Uterus (tissue), 3 donors: ENCODE measurements at regions not wholly inside any gene's neighbourhood (a gene's known extent, or its start where the extent isn't known, plus 50 kb on each side); places are given as distances from the start of the nearest gene placed in this dataset.
"Not testable (repeated sequence)": the region's sequence is repeated elsewhere in the genome, so short reads cannot be mapped to it uniquely, and the experiment has no call there.

Experiments
- DNase-seq, 2 donors: peaks; one replicate each; pipeline ENCODE4 v3.0.0-alpha.2; 2019 to 2020
- H3K27ac ChIP-seq, 2 donors: fragments of 200-600 bp; sonication (generic); 1 replicate in 1 of 2; 2 replicates in 1 of 2; pipeline ENCODE4 v1.5.1; 2016 to 2018
- H3K27me3 ChIP-seq, 2 donors: fragments of 200-600 bp; sonication (generic); one replicate each; pipeline ENCODE4 v1.5.1; 2018 to 2019; ENCODE audit warnings: control low read depth in 1 of 2
- H3K36me3 ChIP-seq, 2 donors: fragments of 200-600 bp; sonication (generic); one replicate each; pipeline ENCODE4 v1.5.1; 2019; ENCODE audit warnings: control low read depth in 1 of 2
- H3K4me1 ChIP-seq, 2 donors: fragments of 200-600 bp; sonication (generic); one replicate each; pipeline ENCODE4 v1.5.1; 2018 to 2019; ENCODE audit warnings: control low read depth in 1 of 2
- H3K4me3 ChIP-seq, 2 donors: fragments of 200-600 bp; sonication (generic); 1 replicate in 1 of 2; 2 replicates in 1 of 2; pipeline ENCODE4 v1.5.1; 2018 to 2019; ENCODE audit warnings: mild to moderate bottlenecking in 1 of 2
- H3K9me3 ChIP-seq, 2 donors: fragments of 200-600 bp; sonication (generic); one replicate each; pipeline ENCODE4 v1.5.1; 2019; ENCODE audit warnings: control low read depth in 1 of 2
- CTCF ChIP-seq, 4 experiments: fragments of 200-600 bp in 2 of 4; fragments of 450-650 bp in 2 of 4; sonication (generic) in 2 of 4; IDR thresholded peaks; one replicate each; pipeline ENCODE4 v1.5.1; 2016 to 2019; ENCODE audit warnings: antibody characterized with exemption in 4 of 4, mild to moderate bottlenecking in 2 of 4, moderate library complexity in 1 of 4
- POLR2A ChIP-seq, 2 donors: fragments of 450-650 bp; IDR thresholded peaks; one replicate each; pipeline ENCODE4 v1.6.1; 2016; ENCODE audit warnings: antibody characterized with exemption in 2 of 2, mild to moderate bottlenecking in 1 of 2, moderate library complexity in 1 of 2
- intact Hi-C: fragments of 100-400 bp; cut with DNase I; formaldehyde crosslinking; loops from one replicate; pipeline ENCODE4 v1.15.1; 2023; ENCODE audit warnings: low total_unique reads
- donor health status: DM: yes; HTN: yes; CAD: no.

- no peaks in the 10 kb centered on the region for H3K9me3 ChIP-seq
- no peak overlapping the region for H3K4me3 ChIP-seq
- H3K36me3 ChIP-seq = no peaks in the 10 kb centered on the region
- no peak for DNase-seq
- no peaks in the 10 kb centered on the region for H3K27me3 ChIP-seq
- intact Hi-C loops = no loop called here
- H3K4me1 ChIP-seq = no peaks in the 10 kb centered on the region
- H3K27ac ChIP-seq = no peak overlapping the region
- no peak for TF ChIP-seq POLR2A (IDR thresholded peaks at IDR 0.05)
- no peak for TF ChIP-seq CTCF (IDR thresholded peaks at IDR 0.05)
These were observed 225.4 kb downstream of the KLHL28 start for GRCh38 chr14:44736326-44736725.

GRCh38 chr14:44732144-44732543 is 225.1 kb upstream of the FSCB start:
- H3K4me1 ChIP-seq = no peaks in the 10 kb centered on the region
- intact Hi-C loops = no loop called here
- no peak overlapping the region for H3K4me3 ChIP-seq
- no peak for TF ChIP-seq POLR2A (IDR thresholded peaks at IDR 0.05)
- TF ChIP-seq CTCF (IDR thresholded peaks at IDR 0.05) = no peak
- no peaks in the 10 kb centered on the region for H3K27me3 ChIP-seq
- no peak for DNase-seq
- no peaks in the 10 kb centered on the region for H3K36me3 ChIP-seq
- H3K27ac ChIP-seq = no peak overlapping the region
- H3K9me3 ChIP-seq = no peaks in the 10 kb centered on the region

- no peaks in the 10 kb centered on the region for H3K27me3 ChIP-seq
- intact Hi-C loops = no loop called here
- H3K27ac ChIP-seq = no peak overlapping the region
- no peaks in the 10 kb centered on the region for H3K9me3 ChIP-seq
- DNase-seq = no peak
- TF ChIP-seq CTCF (IDR thresholded peaks at IDR 0.05) (no peak), POLR2A (IDR thresholded peaks at IDR 0.05) (no peak)
- H3K4me1 ChIP-seq = no peaks in the 10 kb centered on the region
- H3K36me3 ChIP-seq = no peaks in the 10 kb centered on the region
- no peak overlapping the region for H3K4me3 ChIP-seq
These were observed 223.8 kb upstream of the FSCB start for GRCh38 chr14:44730860-44731259.

GRCh38 chr14:44721395-44721794 is 214.3 kb upstream of the FSCB start:
- H3K27ac ChIP-seq, H3K27me3 ChIP-seq, H3K4me3 ChIP-seq, H3K36me3 ChIP-seq, H3K9me3 ChIP-seq, DNase-seq, H3K4me1 ChIP-seq, intact Hi-C loops: not testable (repeated sequence)

GRCh38 chr14:44720707-44721106 is 213.6 kb upstream of the FSCB start:
- no peak overlapping the region for H3K4me3 ChIP-seq
- H3K9me3 ChIP-seq = peaks cover 0 to 9% of the 10 kb centered on the region in 2 donors
- no peaks in the 10 kb centered on the region for H3K4me1 ChIP-seq
- H3K36me3 ChIP-seq = no peaks in the 10 kb centered on the region
- DNase-seq = no peak
- H3K27ac ChIP-seq = no peak overlapping the region
- intact Hi-C loops = no loop called here
- H3K27me3 ChIP-seq = no peaks in the 10 kb centered on the region
- no peak for TF ChIP-seq POLR2A (IDR thresholded peaks at IDR 0.05)
- TF ChIP-seq CTCF (IDR thresholded peaks at IDR 0.05) = no peak
